Pancreas (tissue), 10 donors: ENCODE measurements at regions not wholly inside any gene's neighbourhood (a gene's known extent, or its start where the extent isn't known, plus 50 kb on each side); places are given as distances from the start of the nearest gene placed in this dataset.

Experiments
- ATAC-seq, 4 donors: fragments of 200-7000 bp; cut with Tn5 transposase; one replicate each; pipeline versions ENCODE4 v1.8.0 to v1.9.1; 2020; ENCODE audit warnings: mild to moderate bottlenecking in 4 of 4, moderate library complexity in 4 of 4
- DNase-seq, 6 donors: peaks; one replicate each; pipeline ENCODE4 v3.0.0-alpha.2; 2020
- FAIRE-seq: peaks from 2 replicates; lab custom pipeline; 2012; peaks lifted over from hg19 to GRCh38; lab: Jason Lieb, UNC
- H3K27ac ChIP-seq, 4 donors: fragments of 200-600 bp; sonication (generic); 1 replicate in 3 of 4; 2 replicates in 1 of 4; pipeline versions ENCODE4 v1.5.0 to v1.8.0; 2020
- H3K27me3 ChIP-seq, 4 donors: fragments of 200-600 bp; one replicate each; pipeline ENCODE4 v1.8.0; 2021
- H3K36me3 ChIP-seq, 3 donors: fragments of 200-600 bp; sonication (generic) in 1 of 3; one replicate each; pipeline versions ENCODE4 v1.5.0 to v1.8.0; 2020 to 2021
- H3K4me1 ChIP-seq, 3 donors: fragments of 200-600 bp; one replicate each; pipeline ENCODE4 v1.8.0; 2021
- H3K4me3 ChIP-seq, 4 donors: fragments of 200-600 bp; sonication (generic) in 2 of 4; one replicate each; pipeline versions ENCODE4 v1.5.0 to v1.8.0; 2020 to 2021
- H3K9me3 ChIP-seq, 4 donors: fragments of 200-600 bp; one replicate each; pipeline ENCODE4 v1.8.0; 2021
- CTCF ChIP-seq, 4 donors: fragments of 200-600 bp; sonication (generic) in 3 of 4; IDR thresholded peaks; one replicate each; pipeline versions ENCODE4 v1.5.0 to v1.8.0; 2021; ENCODE audit warnings: antibody characterized with exemption in 4 of 4
- WGBS, 2 donors: extraction: QIAGEN DNeasy Blood & Tissue Kit; methylation state at CpG; one replicate each; pipeline ENCODE4 v1.1.7; 2013; 5-methylcytosine and 5-hydroxymethylcytosine counted together
- intact Hi-C, 3 donors: fragments of 100-400 bp; cut with DNase I; formaldehyde crosslinking; loops; one replicate each; pipeline versions ENCODE4 v1.11.1 to v1.14.2; 2022
- donor health status: healthy with polysubstance abuse.
- donor health status: DM: no; HTN: no; CAD: no; lungs with moderate emphysema.
- donor health status: DM: no; HTN: no; CAD: no.
- donor health status: control.
- donor health status: control.
- donor health status: Bipolar disorder and iron deficiency.
- donor health status: DM: yes; HTN: yes; CAD: no.
- donor health status: DM: no; HTN: no; CAD: no.
- donor health status: DM: no; HTN: no; CAD: no.
- donor health status: DM: yes; HTN: yes; CAD: no.

DNA sequence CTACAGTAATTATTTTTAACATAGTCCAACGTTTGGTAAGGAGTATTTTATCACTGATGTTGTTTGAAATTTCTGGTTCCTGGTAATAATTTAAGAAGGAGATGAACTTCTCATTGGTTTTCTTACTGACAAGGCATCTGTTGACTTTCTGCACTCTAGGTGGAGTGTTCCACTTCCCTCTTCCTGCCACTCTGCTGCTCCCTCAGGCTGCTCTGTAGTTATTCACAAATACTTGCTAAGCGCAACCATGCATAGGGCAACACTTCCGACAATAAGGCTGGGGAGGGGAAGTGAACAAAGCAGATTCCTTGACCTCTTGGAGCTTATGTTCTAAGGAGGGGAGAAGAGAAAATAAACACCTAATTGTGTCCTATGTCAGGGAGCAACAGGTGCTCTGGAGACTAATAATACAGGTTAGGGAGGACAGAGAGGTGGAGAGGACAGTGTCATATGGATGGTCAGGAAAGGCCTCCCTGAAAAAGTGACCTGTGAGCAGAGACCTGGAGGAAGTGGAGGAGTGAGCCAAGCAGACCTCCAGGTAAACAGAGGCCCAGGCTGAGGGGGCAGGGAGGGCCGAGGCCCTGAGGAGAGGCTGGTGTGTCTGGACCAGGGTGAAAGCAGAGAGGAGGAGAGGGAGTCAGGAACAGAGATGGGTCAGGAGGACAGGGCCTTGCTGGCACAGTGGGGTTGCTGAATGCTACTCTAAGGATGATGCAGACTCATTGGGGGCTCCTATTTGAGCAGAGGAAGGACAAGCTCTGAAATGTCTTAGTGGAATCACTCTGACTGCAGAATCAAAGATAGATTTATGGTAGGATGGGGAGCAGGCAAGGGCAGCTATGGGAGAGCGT lies 134.8 kb upstream of the SLC24A3 start:
- no peak for TF ChIP-seq CTCF (IDR thresholded peaks at IDR 0.05)
- 64 to 66% methylated on average over 5 of the region's 5 CpGs for WGBS, 2 donors
- H3K27ac ChIP-seq, result no peak overlapping the region
- no peaks in the 10 kb centered on the region for H3K9me3 ChIP-seq
- no peak for DNase-seq
- H3K36me3 ChIP-seq, result no peaks in the 10 kb centered on the region
- ATAC-seq, result no peak
- no peaks in the 10 kb centered on the region for H3K27me3 ChIP-seq
- intact Hi-C loops, result no loop called here
- no peak overlapping the region for H3K4me3 ChIP-seq
- H3K4me1 ChIP-seq, result no peaks in the 10 kb centered on the region
- FAIRE-seq, result no peak

- 87% methylated on average over 7 of the region's 7 CpGs for WGBS, 2 donors
- FAIRE-seq (no peak), ATAC-seq (no peak)
Measured at GRCh38 chr20:19078448-19079373, 133.7 kb upstream of the SLC24A3 start.

GRCh38 chr20:19079536-19080299 lies 132.7 kb upstream of the SLC24A3 start:
- Histone ChIP-seq H3K4me1 (no peaks in the 10 kb centered on the region), H3K27ac (no peak overlapping the region), H3K36me3 (no peaks in the 10 kb centered on the region), H3K27me3 (no peaks in the 10 kb centered on the region), H3K9me3 (no peaks in the 10 kb centered on the region), H3K4me3 (no peak overlapping the region)
- ATAC-seq, result no peak
- intact Hi-C loops, result no loop called here
- DNase-seq, result no peak
- no peak for FAIRE-seq
- WGBS, 2 donors, result 39 to 45% methylated on average over 10 of the region's 10 CpGs
- no peak for TF ChIP-seq CTCF (IDR thresholded peaks at IDR 0.05)

More at GRCh38 chr20:19078448-19079373, 133.7 kb upstream of the SLC24A3 start:
- Histone ChIP-seq H3K9me3 (no peaks in the 10 kb centered on the region), H3K4me1 (no peaks in the 10 kb centered on the region), H3K4me3 (no peak overlapping the region), H3K27ac (no peak overlapping the region), H3K27me3 (no peaks in the 10 kb centered on the region), H3K36me3 (no peaks in the 10 kb centered on the region)
- TF ChIP-seq CTCF (IDR thresholded peaks at IDR 0.05), result no peak
- no peak for DNase-seq
- intact Hi-C loops, result no loop called here

DNA sequence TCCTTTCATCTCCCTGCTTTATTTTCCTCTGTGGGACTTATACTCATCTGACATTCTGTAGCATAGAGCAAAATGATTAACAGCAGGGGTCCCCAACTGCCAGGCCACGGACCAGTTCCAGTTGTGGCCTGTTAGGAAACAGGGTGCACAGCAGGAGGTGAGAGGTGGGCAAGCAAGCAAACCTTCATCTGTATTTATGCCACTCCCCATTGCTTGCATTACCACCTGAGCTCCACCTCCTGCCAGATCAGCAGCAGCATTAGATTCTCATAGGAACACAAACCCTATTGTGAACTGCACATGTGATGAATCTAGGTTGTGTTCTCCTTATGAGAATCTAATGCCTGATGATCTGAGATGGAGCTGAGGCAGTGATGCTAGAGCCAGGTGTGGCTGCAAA lies 130.5 kb upstream of the SLC24A3 start:
- 44 to 54% methylated on average over 1 of the region's 1 CpG for WGBS, 2 donors
- FAIRE-seq (no peak), ATAC-seq (no peak), DNase-seq (no peak)
- H3K4me3 ChIP-seq, result no peak overlapping the region
- no peaks in the 10 kb centered on the region for H3K4me1 ChIP-seq
- intact Hi-C loops, result no loop called here
- H3K27ac ChIP-seq, result no peak overlapping the region
- no peaks in the 10 kb centered on the region for H3K9me3 ChIP-seq
- no peaks in the 10 kb centered on the region for H3K36me3 ChIP-seq
- H3K27me3 ChIP-seq, result no peaks in the 10 kb centered on the region
- TF ChIP-seq CTCF (IDR thresholded peaks at IDR 0.05), result no peak
